ENCODE measurements at regions not wholly inside any gene's neighbourhood (a gene's known extent, or its start where the extent isn't known, plus 50 kb on each side); places are given as distances from the start of the nearest gene placed in this dataset.

DNA sequence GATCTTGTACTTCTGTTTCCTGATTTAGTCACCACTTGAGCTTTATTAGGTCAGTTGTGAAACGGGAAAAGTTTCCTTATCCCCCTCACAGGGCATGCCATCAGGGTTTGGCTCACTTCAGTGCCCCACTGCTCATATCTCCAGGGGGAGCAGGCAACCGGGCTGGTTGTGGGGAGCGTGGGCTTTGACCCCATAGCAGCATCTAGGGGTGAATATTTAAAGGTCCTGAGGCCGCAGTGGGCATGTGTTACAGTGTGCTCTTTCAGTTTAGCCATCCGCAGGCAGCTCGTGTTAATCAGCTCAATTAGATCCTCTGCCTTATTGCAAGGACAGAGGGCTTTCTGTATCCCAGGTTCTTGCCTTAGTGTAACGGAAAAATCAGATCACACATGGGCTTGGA lies 71.9 kb downstream of the MRPL46 start:
- Histone ChIP-seq H3K27me3 (ENCODE audit: insufficient read depth, low read length) (no peaks in the 10 kb centered on the region), H3K27ac (ENCODE audit: low read depth, low read length, poor library complexity, severe bottlenecking) (no peak overlapping the region), H3K4me3 (ENCODE audit: low read depth, low read length, poor library complexity, severe bottlenecking) (no peak overlapping the region), H2AFZ (ENCODE audit: low read length) (no peak overlapping the region), H3K36me3 (ENCODE audit: insufficient read depth, low read length) (no peaks in the 10 kb centered on the region), H3K4me2 (ENCODE audit: low read length) (no peak overlapping the region), H3K9me2 (ENCODE audit: low read depth, low read length) (no peaks in the 10 kb centered on the region), H3K9me3 (ENCODE audit: low read length) (no peaks in the 10 kb centered on the region), H4K20me1 (ENCODE audit: insufficient read depth, low read length) (no peaks in the 10 kb centered on the region), H3K79me2 (ENCODE audit: insufficient read depth, low read length) (no peaks in the 10 kb centered on the region), H3K9ac (ENCODE audit: low read length) (no peak overlapping the region), H3K4me1 (ENCODE audit: insufficient read depth, low read length, severe bottlenecking) (peaks cover 4% of the 10 kb centered on the region), H3F3A (ENCODE audit: insufficient read depth, low read length) (no peaks in the 10 kb centered on the region)
- TF ChIP-seq EZH2 (IDR thresholded peaks at IDR 0.05; ENCODE audit: borderline replicate concordance, low read length): no peak
- TF ChIP-seq, protein P1, sequence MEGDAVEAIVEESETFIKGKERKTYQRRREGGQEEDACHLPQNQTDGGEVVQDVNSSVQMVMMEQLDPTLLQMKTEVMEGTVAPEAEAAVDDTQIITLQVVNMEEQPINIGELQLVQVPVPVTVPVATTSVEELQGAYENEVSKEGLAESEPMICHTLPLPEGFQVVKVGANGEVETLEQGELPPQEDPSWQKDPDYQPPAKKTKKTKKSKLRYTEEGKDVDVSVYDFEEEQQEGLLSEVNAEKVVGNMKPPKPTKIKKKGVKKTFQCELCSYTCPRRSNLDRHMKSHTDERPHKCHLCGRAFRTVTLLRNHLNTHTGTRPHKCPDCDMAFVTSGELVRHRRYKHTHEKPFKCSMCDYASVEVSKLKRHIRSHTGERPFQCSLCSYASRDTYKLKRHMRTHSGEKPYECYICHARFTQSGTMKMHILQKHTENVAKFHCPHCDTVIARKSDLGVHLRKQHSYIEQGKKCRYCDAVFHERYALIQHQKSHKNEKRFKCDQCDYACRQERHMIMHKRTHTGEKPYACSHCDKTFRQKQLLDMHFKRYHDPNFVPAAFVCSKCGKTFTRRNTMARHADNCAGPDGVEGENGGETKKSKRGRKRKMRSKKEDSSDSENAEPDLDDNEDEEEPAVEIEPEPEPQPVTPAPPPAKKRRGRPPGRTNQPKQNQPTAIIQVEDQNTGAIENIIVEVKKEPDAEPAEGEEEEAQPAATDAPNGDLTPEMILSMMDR (IDR thresholded peaks at IDR 0.05; ENCODE audit: low read length): no peak

GRCh38 chr15:88394553-88395145 lies 72.5 kb downstream of the MRPL46 start:
- Histone ChIP-seq H3K9me3 (ENCODE audit: low read length) (no peaks in the 10 kb centered on the region), H3F3A (ENCODE audit: insufficient read depth, low read length) (no peaks in the 10 kb centered on the region), H3K4me1 (ENCODE audit: insufficient read depth, low read length, severe bottlenecking) (no peaks in the 10 kb centered on the region), H3K9ac (ENCODE audit: low read length) (no peak overlapping the region), H2AFZ (ENCODE audit: low read length) (no peak overlapping the region), H3K27ac (ENCODE audit: low read depth, low read length, poor library complexity, severe bottlenecking) (no peak overlapping the region), H3K27me3 (ENCODE audit: insufficient read depth, low read length) (no peaks in the 10 kb centered on the region), H3K4me3 (ENCODE audit: low read depth, low read length, poor library complexity, severe bottlenecking) (no peak overlapping the region), H3K9me2 (ENCODE audit: low read depth, low read length) (no peaks in the 10 kb centered on the region), H4K20me1 (ENCODE audit: insufficient read depth, low read length) (no peaks in the 10 kb centered on the region), H3K79me2 (ENCODE audit: insufficient read depth, low read length) (no peaks in the 10 kb centered on the region), H3K4me2 (ENCODE audit: low read length) (no peak overlapping the region), H3K36me3 (ENCODE audit: insufficient read depth, low read length) (no peaks in the 10 kb centered on the region)
- TF ChIP-seq, protein P1 (IDR thresholded peaks at IDR 0.05; ENCODE audit: low read length): no peak
- no peak for TF ChIP-seq EZH2 (IDR thresholded peaks at IDR 0.05; ENCODE audit: borderline replicate concordance, low read length)

DNA sequence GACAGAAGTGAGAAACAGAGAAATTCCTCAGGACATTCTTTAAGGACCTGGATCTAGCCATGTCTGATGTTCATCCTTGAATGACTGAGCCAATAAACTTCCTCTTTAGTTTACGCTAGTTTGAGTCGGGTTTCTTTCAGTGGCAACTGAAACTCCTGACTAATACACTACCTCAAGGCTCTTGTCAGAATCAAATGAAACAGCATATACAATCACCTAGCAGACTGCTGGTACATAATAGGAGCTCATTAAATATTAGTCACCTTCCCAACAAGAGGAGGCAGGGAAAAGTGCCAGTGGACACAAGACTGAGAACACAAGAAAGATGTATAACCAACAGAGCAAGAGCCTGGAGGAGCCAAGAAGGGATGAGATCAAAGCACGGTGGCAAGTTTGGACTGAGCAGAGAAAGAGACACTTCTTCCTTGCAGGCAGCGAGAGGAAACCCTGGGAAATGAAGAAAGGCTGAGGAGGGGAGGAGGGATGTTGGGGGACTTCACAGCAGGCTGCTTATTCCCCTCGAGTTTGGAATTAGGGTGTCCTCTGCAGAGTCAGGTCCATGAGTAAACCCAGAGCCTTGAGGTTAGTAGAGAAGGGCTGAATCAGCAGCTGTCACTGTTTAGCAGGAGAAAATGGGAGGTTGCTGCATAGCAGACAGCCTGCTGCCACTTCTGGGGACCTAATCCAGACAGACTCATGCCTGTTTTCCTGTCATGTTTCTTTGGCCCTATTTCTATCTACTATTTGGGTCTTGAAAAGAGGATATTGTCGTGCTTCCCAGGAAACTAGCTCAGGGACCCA lies 73.3 kb downstream of the MRPL46 start:
- Histone ChIP-seq H3K27me3 (ENCODE audit: insufficient read depth, low read length) (no peaks in the 10 kb centered on the region), H3K9ac (ENCODE audit: low read length) (no peak overlapping the region), H3K79me2 (ENCODE audit: insufficient read depth, low read length) (no peaks in the 10 kb centered on the region), H3F3A (ENCODE audit: insufficient read depth, low read length) (no peaks in the 10 kb centered on the region), H3K9me2 (ENCODE audit: low read depth, low read length) (no peaks in the 10 kb centered on the region), H3K36me3 (ENCODE audit: insufficient read depth, low read length) (no peaks in the 10 kb centered on the region), H3K9me3 (ENCODE audit: low read length) (no peaks in the 10 kb centered on the region), H3K27ac (ENCODE audit: low read depth, low read length, poor library complexity, severe bottlenecking) (no peak overlapping the region), H4K20me1 (ENCODE audit: insufficient read depth, low read length) (no peaks in the 10 kb centered on the region), H2AFZ (ENCODE audit: low read length) (no peak overlapping the region), H3K4me2 (ENCODE audit: low read length) (no peak overlapping the region), H3K4me1 (ENCODE audit: insufficient read depth, low read length, severe bottlenecking) (no peaks in the 10 kb centered on the region), H3K4me3 (ENCODE audit: low read depth, low read length, poor library complexity, severe bottlenecking) (no peak overlapping the region)
- TF ChIP-seq, protein P1 (IDR thresholded peaks at IDR 0.05; ENCODE audit: low read length): no peak
- no peak for TF ChIP-seq EZH2 (IDR thresholded peaks at IDR 0.05; ENCODE audit: borderline replicate concordance, low read length)
